Sciatic nerve (tissue), 2 donors: ENCODE measurements at regions not wholly inside any gene's neighbourhood (a gene's known extent, or its start where the extent isn't known, plus 50 kb on each side); places are given as distances from the start of the nearest gene placed in this dataset.
"Not testable (repeated sequence)": the region's sequence is repeated elsewhere in the genome, so short reads cannot be mapped to it uniquely, and the experiment has no call there.

Experiments
- ATAC-seq: fragments of 200-7000 bp; cut with Tn5 transposase; one replicate; pipeline ENCODE4 v1.9.1; 2020; ENCODE audit warnings: mild to moderate bottlenecking, moderate library complexity
- DNase-seq: peaks from one replicate; pipeline ENCODE4 v3.0.0-alpha.2; 2020; ENCODE audit warnings: low spot score
- intact Hi-C: fragments of 100-400 bp; cut with DNase I; formaldehyde crosslinking; loops from one replicate; pipeline ENCODE4 v1.14.2; 2022
- donor health status: DM: no; HTN: no; CAD: no.
- donor health status: DM: no; HTN: no; CAD: no.

DNA sequence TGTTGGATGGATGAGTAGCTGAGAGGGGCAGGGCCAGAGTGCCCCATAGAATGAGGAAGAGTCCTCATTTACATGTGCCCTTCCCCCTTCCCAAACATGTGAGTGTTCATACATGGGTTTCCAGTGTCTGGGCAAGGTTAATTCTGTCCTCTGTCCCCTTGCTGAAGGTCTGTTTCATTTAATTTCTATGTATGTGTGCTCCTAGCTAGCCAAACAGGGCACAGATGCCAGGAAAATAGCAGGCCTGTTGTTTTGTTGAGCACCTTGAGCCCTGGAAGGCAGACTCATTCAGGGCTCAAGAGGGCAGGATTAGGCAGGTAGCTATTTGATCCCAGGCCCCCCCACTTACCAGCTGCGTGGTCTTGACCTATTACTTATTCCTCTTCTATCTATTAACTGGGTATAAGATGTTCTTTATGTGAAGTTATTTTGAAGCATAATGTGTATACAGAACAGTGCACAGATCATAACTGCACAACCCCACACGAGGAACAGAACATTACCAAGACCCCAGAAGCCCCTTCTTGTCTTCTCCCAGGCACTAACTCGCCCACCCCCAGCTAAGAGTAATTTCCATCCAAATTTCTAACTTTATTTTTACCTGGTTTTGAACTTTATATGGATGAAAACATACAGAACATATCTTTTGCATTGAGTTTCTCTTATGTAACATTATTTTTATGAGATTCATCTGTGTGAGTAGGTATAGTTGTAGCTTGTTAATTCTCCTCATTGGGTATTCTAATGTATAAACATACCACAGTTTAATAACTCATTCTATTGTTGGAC, 164.3 kb downstream of the RPIA start:
- intact Hi-C loops = no loop called here
- ATAC-seq = no peak
- no peak for DNase-seq

DNA sequence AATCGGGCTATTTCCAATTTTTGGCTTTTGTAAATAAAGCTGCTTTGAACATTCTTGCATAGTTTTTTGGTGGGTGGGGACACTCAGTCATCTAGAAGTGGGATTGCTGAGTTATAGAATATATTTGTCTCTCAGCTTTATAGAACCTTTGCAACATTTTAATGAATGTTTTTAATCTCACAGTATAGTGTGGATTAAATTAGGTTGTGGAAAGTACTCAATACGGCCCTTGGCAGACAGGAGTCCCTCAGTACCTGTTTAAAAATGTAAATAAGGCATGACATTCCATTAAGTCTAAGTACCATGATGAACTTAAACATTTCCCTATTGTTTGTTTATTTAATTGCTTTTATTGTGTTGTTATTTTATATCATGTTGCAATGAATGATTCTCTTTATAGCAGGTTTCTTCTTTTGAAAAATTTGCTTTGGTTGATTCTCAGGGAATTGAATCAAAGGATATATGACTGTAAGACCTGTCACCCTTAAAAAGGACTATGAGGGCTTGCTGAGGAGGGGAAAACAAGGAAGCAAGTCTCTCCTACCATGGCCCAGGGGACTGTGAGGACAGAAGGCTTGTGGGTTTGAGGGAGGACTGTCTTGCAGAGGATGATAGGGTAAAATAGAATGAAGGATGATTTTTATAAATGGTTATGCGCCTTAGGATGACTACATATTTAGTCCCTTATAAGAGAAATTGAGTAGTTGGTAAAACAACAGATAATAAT, 165.1 kb downstream of the RPIA start:
- DNase-seq = no peak
- intact Hi-C loops = no loop called here
- no peak for ATAC-seq

DNA sequence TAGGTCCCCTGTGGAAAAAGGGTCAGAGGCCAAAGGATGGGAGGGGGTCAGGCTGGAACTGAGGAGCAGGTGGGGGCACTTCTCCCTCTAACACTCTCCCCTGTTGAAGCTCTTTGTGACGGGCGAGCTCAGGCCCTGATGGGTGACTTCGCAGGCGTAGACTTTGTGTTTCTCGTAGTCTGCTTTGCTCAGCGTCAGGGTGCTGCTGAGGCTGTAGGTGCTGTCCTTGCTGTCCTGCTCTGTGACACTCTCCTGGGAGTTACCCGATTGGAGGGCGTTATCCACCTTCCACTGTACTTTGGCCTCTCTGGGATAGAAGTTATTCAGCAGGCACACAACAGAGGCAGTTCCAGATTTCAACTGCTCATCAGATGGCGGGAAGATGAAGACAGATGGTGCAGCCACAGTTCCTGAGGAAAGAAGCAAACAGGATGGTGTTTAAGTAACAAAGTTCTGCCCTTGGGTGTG, 165.8 kb downstream of the RPIA start:
- DNase-seq (no peak), ATAC-seq (no peak)
- intact Hi-C loops = no loop called here

- ATAC-seq (no peak), DNase-seq (no peak)
- intact Hi-C loops = no loop called here
Measured at GRCh38 chr2:88857951-88858411, 166.5 kb downstream of the RPIA start.

DNA sequence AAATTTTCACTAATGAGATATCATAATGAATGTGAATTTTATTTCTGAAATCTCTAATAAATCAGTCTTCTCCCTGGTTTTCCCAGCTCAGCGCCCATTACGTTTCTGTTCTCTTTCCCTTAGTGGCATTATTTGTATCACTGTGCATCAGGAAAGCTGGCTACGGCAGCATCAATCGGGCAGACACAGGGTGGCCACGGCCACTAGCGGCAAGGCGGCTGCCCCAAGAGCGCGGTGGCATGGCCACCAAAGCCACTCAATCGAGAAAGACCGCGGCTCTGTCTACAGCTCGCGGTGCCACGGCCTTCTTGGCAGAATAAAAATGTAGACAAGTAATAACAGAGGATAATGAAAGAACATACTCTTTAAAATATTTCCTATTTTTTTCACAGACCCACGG, 168.0 kb downstream of the RPIA start:
- DNase-seq = no peak
- no peak for ATAC-seq
- intact Hi-C loops = no loop called here

GRCh38 chr2:88860421-88861075, 169.1 kb downstream of the RPIA start:
- intact Hi-C loops = no loop called here
- DNase-seq = no peak
- ATAC-seq = no peak

DNA sequence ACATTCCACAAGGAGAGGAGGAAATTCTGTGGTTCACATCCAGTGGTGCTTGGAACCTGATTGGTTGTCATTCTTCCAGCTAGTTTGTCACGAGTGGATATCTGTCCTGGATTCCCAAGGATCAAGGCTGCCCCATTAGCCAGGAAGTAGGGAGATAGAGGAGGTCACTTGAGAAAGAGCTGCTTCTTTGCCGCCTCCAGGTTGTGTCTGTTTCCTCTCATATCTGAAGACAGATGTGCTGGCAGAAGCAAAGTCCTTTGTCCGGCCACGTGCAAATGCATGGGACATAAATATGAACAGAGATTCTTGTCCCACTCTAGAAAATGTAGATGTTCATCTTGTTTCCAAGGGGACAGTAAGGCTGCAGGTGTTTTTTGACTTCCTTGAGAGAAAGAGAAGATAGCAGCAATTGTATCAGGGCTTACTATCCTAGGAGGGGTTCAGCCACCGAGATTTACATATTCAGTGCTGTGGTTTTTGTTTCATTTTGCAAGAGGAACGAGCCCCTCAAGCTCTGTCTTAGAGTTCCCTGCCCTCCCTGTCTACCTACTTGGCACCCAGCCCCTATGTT, 174.4 kb downstream of the RPIA start:
- ATAC-seq (no peak), DNase-seq (no peak)
- intact Hi-C loops = no loop called here

DNA sequence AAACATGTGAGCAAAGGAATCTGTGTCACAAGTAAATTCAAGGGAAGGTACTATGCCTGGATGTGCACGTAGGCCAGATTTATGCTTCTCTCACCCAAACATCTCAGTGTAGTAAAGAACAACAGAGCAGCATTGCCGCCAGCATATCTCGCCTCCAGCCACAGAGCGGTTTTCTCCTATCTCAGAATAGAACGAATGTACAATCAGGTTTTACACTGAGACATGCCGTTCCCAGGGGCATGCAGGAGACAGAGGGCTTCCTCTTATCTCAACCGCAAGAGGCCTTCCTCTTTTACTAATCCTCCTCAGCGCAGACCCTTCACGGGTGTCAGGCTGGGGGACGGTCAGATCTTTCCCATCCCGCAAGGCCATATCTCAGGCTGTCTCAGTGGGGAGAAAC, 175.3 kb downstream of the RPIA start:
- intact Hi-C loops = no loop called here
- DNase-seq = no peak
- ATAC-seq = no peak

GRCh38 chr2:88868861-88869260, 177.4 kb downstream of the RPIA start:
- DNase-seq (no peak), ATAC-seq (no peak)
- intact Hi-C loops = no loop called here

DNA sequence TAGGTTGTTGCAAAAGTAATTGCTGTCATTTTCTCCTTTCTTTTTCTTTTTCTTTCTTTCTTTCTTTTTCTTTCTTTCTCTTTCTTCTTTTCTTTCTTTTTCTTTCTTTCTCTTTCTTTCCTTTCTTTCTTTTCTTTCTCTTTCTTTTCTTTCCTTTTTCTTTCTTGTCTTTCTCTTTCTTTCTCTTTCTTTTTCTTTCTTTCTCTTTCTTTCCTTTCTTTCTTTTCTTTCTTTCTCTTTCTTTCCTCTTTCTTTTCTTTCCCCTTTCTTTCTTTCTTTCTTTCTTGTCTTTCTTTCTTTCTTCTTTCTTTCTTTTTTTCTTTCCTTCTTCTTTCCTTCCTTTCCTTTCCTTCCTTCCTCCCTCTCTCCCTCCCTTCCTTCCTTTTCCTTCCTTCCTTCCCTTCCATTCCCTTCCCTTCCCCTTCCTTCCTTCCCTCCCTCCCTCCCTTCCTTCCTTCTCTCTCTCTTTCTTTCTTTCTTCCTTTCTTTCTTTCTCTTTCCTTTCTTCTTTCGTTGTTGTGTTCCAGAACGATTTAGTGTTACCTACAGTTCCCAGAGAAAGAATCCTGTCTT, 178.9 kb downstream of the RPIA start:
- intact Hi-C loops = no loop called here
- DNase-seq (no peak), ATAC-seq (no peak)

GRCh38 chr2:88871336-88871735, 179.9 kb downstream of the RPIA start:
- ATAC-seq (no peak), DNase-seq (no peak)
- intact Hi-C loops = no loop called here

DNA sequence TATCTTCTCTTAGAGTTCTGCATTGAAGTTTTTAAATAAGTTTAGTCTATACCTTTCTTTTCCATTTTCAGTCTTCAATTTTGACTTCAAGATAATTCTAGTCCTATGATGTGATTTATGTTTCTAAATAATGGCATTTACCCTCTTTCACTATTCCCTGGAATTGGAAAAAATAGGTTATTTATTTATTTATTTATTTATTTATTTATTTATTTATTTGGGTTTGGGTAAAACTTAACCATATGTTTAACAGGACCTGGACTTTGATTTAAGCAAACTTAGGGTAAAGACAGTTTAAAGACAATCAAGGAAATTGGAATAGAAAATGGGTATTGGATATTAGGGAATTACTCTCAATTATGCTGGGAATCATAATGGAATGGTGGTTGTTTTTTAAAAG, 182.1 kb downstream of the RPIA start:
- ATAC-seq (no peak), DNase-seq (no peak)
- intact Hi-C loops = no loop called here

DNA sequence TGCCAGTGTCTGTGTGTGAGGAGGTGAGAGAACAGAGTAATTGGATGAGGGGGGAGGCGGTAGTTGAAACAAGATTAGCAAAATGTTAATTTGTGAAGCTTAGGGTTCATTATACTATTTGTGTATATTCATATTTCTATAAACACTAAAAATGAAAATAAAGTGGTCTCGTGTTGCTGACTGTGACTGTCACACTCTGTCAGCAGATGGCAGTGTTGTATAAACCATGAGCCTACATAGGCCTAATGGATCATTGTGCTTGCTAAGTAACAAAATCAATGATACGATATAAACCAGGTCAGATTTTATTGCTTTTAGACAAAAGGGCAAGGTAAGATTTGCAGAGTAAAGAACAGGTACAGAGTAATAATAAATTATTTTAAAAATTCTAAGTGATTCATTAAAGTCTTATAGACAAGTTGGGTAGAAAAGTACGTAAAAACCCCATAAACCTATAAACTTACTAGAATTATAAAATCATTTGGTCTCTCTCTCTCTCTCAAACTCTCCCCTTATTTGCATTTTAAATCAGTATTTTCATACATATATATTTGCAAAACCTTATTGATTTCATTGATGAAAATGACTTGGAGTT, 182.7 kb downstream of the RPIA start:
- ATAC-seq (peak; percentile 65), DNase-seq (no peak)
- intact Hi-C loops = no loop called here

GRCh38 chr2:88875736-88876135, 184.3 kb downstream of the RPIA start:
- no peak for DNase-seq
- intact Hi-C loops = no loop called here
- no peak for ATAC-seq

DNA sequence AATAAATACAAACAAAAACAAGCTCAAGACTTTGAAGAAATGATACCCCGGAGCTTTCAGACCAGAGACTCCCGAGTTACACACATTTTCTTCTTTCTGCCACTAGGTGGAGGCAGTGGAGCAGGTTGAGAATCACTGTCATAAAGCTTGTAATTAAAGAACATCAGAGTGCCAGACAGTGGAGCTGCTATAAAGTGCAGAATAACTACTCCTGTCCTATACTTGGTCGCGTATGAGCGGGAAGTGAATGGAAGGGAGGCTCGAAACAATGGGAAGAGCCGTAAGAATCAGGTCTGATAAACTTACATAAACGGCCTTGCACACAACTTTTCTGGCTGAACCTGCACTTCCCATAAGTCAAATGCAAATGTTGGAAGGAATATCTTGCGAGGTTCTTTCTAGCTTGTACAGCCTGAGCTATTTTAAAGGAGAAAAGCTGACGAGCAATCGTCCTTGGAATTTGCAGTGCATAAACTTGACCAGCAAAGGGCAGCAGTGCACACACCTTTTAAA, 189.0 kb downstream of the RPIA start:
- peak; percentile 85 for ATAC-seq
- DNase-seq = no peak
- intact Hi-C loops = no loop called here

- ATAC-seq (no peak), DNase-seq (no peak)
- intact Hi-C loops = no loop called here
Measured at GRCh38 chr2:88885275-88885674, 193.8 kb downstream of the RPIA start.

DNA sequence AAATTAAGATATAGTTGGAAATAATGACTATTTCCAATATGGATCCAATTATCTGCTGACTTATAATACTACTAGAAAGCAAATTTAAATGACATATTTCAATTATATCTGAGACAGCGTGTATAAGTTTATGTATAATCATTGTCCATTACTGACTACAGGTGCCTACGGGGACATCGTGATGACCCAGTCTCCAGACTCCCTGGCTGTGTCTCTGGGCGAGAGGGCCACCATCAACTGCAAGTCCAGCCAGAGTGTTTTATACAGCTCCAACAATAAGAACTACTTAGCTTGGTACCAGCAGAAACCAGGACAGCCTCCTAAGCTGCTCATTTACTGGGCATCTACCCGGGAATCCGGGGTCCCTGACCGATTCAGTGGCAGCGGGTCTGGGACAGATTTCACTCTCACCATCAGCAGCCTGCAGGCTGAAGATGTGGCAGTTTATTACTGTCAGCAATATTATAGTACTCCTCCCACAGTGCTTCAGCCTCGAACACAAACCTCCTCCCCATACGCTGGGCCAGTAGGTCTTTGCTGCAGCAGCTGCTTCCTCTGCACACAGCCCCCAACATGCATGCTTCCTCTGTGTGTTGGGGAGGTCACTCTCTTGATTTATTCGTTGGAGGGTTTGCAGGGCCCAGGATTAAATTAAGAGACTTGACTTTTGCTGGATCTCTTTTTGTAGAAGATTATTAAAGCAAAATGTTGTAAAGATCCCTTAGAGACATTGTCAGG, 194.4 kb downstream of the RPIA start:
- intact Hi-C loops = no loop called here
- no peak for DNase-seq
- ATAC-seq = no peak

DNA sequence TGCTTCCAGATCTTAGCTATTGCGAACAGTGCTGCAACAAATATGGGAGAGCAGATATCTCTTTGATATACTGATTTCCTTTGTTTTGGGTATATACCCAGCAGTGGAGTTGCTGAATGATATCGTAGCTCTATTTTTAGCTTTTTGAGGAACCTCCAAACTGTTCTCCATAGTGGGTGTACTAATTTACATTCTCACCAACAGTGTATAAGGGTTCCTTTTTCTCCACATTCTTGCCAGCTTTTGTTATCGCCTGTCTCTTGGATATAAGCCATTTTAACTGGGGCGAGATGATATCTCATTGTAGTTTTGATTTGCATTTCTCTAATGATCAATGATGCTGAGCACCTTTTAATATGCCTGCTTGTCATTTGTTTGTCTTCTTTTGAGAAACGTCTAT, 196.0 kb downstream of the RPIA start:
- ATAC-seq, DNase-seq, intact Hi-C loops: not testable (repeated sequence)
